HCT116 (cell line): ENCODE measurements at regions not wholly inside any gene's neighbourhood (a gene's known extent, or its start where the extent isn't known, plus 50 kb on each side); places are given as distances from the start of the nearest gene placed in this dataset.

Source experiments
- ATAC-seq: fragments of 200-7000 bp; cut with Tn5 transposase; 2 replicates; pipeline ENCODE4 v1.9.1; 2020; ENCODE audit warnings: mild to moderate bottlenecking, moderate library complexity
- BruUV-seq: library from RNA; stranded (reverse); fragments of 400-500 nt; replicated peaks from 2 replicates; lab custom pipeline; 2021; lab: Mats Ljungman, UMichigan
- CTCF ChIA-PET: fragments of 300-600 bp; sonication (Branson Sonifier 250); formaldehyde crosslinking; loops from one replicate; lab custom pipeline; 2021; ENCODE audit warnings: antibody characterized with exemption; lab: Charles Lee
- POLR2A ChIA-PET: fragments of 300-600, 350-600 bp; sonication (Branson Sonifier 250); formaldehyde crosslinking; loops from one replicate; lab custom pipeline; 2021; ENCODE audit warnings: antibody characterized with exemption; lab: Charles Lee
- RAD21 ChIA-PET, 2 experiments: fragments of 300-600 bp; sonication (Branson Sonifier 250); formaldehyde crosslinking; loops; one replicate each; lab custom pipeline; 2023; ENCODE audit warnings: low total read pairs in 2 of 2; ENCODE audit not compliant: uncharacterized antibody in 2 of 2, unreplicated experiment in 2 of 2, low non-redundant PET in 1 of 2; lab: Charles Lee
- DNase-seq: peaks from one replicate; pipeline ENCODE4 v3.0.0-alpha.2; 2010; ENCODE audit warnings: low read depth, low spot score
- H2AFZ ChIP-seq: fragments of 200-600 bp; shearing (Covaris generic), sonication (generic); 2 replicates; pipeline ENCODE4 v1.6.1; 2017; ENCODE audit warnings: low read depth, mixed run types, mixed read lengths, antibody characterized with exemption, low read length; ENCODE audit not compliant: poor library complexity, severe bottlenecking
- H3K27ac ChIP-seq: 2 replicates; pipeline ENCODE4 v1.5.1; 2012; ENCODE audit warnings: low read depth, low read length
- H3K27me3 ChIP-seq: fragments of 200-600 bp; sonication (generic); 2 replicates; pipeline ENCODE4 v1.6.1; 2016; ENCODE audit warnings: mixed run types, low read length, mixed read lengths; ENCODE audit not compliant: insufficient read depth
- H3K36me3 ChIP-seq, 2 experiments: fragments of 200-500 bp in 1 of 2; fragments of 200-600 bp in 1 of 2; sonication (Bioruptor generic) in 1 of 2; sonication (generic) in 1 of 2; 2 replicates each; pipeline versions ENCODE4 v1.5.1 to v1.6.1; 2014 to 2016; ENCODE audit warnings: low read length in 2 of 2, inconsistent platforms in 1 of 2, mixed read lengths in 1 of 2, mixed run types in 1 of 2; ENCODE audit not compliant: insufficient read depth in 2 of 2, control insufficient read depth in 1 of 2
- H3K4me1 ChIP-seq, 2 experiments: fragments of 200-600 bp in 1 of 2; sonication (generic) in 1 of 2; 2 replicates each; pipeline versions ENCODE4 v1.5.1 to v1.6.1; 2012 to 2017; ENCODE audit warnings: low read length in 2 of 2, inconsistent platforms in 1 of 2, mild to moderate bottlenecking in 1 of 2, mixed read lengths in 1 of 2, mixed run types in 1 of 2, moderate library complexity in 1 of 2; ENCODE audit not compliant: insufficient read depth in 2 of 2, control insufficient read depth in 1 of 2
- H3K4me2 ChIP-seq: fragments of 200-600 bp; sonication (generic); 2 replicates; pipeline ENCODE4 v1.6.1; 2017; ENCODE audit warnings: mixed run types, low read length, mixed read lengths
- H3K4me3 ChIP-seq, 2 experiments: fragments of 200-600 bp in 1 of 2; sonication (generic) in 1 of 2; replicated peaks in 1 of 2; 2 replicates each; pipeline ENCODE4 v1.5.1; 2011 to 2016; ENCODE audit warnings: low read length in 2 of 2, control low read depth in 1 of 2, low read depth in 1 of 2, mild to moderate bottlenecking in 1 of 2, mixed read lengths in 1 of 2, mixed run types in 1 of 2
- H3K79me2 ChIP-seq: fragments of 200-600 bp; sonication (generic); 2 replicates; pipeline ENCODE4 v1.6.1; 2017; ENCODE audit warnings: mild to moderate bottlenecking, mixed run types, low read length, moderate library complexity, mixed read lengths; ENCODE audit not compliant: insufficient read depth
- H3K9ac ChIP-seq: fragments of 200-600 bp; sonication (generic); 2 replicates; pipeline ENCODE4 v1.6.1; 2016; ENCODE audit warnings: low read length, mixed read lengths
- H3K9me2 ChIP-seq: fragments of 200-600 bp; sonication (generic), shearing (Covaris generic); 2 replicates; pipeline ENCODE4 v1.6.1; 2017; ENCODE audit warnings: mixed run types, mild to moderate bottlenecking, moderate library complexity; ENCODE audit not compliant: insufficient read depth
- H3K9me3 ChIP-seq, 2 experiments: fragments of 200-500 bp in 1 of 2; fragments of 200-600 bp in 1 of 2; sonication (Bioruptor generic) in 1 of 2; sonication (generic) in 1 of 2; 2 replicates each; pipeline ENCODE4 v1.6.1; 2014 to 2017; ENCODE audit warnings: low read length in 2 of 2, mixed read lengths in 2 of 2, inconsistent platforms in 1 of 2, low read depth in 1 of 2, mild to moderate bottlenecking in 1 of 2, mixed run types in 1 of 2, moderate library complexity in 1 of 2; ENCODE audit not compliant: control insufficient read depth in 1 of 2, insufficient read depth in 1 of 2
- H4K20me1 ChIP-seq: fragments of 200-600 bp; sonication (generic), shearing (Covaris generic); 2 replicates; pipeline ENCODE4 v1.6.1; 2017; ENCODE audit warnings: mixed run types, mild to moderate bottlenecking, moderate library complexity; ENCODE audit not compliant: insufficient read depth
- EGR1 ChIP-seq: IDR thresholded peaks from 2 replicates; pipeline ENCODE4 v1.6.1; 2012; ENCODE audit warnings: low read depth
- MAX ChIP-seq: IDR thresholded peaks from 2 replicates; pipeline ENCODE4 v1.6.1; 2012
- POLR2AphosphoS5 ChIP-seq: IDR thresholded peaks from 2 replicates; pipeline ENCODE4 v1.6.1; 2011; ENCODE audit warnings: mild to moderate bottlenecking, low read depth, low read length, moderate library complexity
- RAD21 ChIP-seq: IDR thresholded peaks from 2 replicates; pipeline ENCODE4 v1.6.1; 2012; ENCODE audit warnings: low read depth, mild to moderate bottlenecking
- REST ChIP-seq: IDR thresholded peaks from 2 replicates; pipeline ENCODE4 v1.6.1; 2012; ENCODE audit warnings: low read depth
- SP1 ChIP-seq: IDR thresholded peaks from 2 replicates; pipeline ENCODE4 v1.6.1; 2012; ENCODE audit warnings: low read depth
- SRF ChIP-seq: IDR thresholded peaks from 2 replicates; pipeline ENCODE4 v1.6.1; 2012; ENCODE audit warnings: low read depth
- YY1 ChIP-seq: IDR thresholded peaks from 2 replicates; pipeline ENCODE4 v1.6.1; 2011; ENCODE audit warnings: low read length, low read depth, moderate library complexity, mild to moderate bottlenecking; ENCODE audit not compliant: insufficient replicate concordance; ENCODE audit errors: extremely low read depth
- ZFX ChIP-seq: fragments of 450-650 bp; IDR thresholded peaks from 2 replicates; pipeline ENCODE4 v1.6.1; 2017
- ZNF274 ChIP-seq: fragments of 200-500 bp; sonication (Bioruptor generic); IDR thresholded peaks from 2 replicates; pipeline ENCODE4 v1.6.1; 2014; ENCODE audit warnings: mild to moderate bottlenecking, low read depth, low read length, inconsistent platforms
- intact Hi-C: fragments of 100-400 bp; cut with micrococcal nuclease; formaldehyde crosslinking; loops from 2 replicates; pipeline ENCODE4 v1.10.0; 2022

GRCh38 chr17:71142333-71142732, 973.0 kb downstream of the KCNJ2 start (continued):
- TF ChIP-seq MAX: no peak

GRCh38 chr17:71145486-71145885, 975.3 kb upstream of the SOX9 start:
- RAD21 ChIA-PET: no interaction called here
- H3K79me2 ChIP-seq: no peaks in the 10 kb centered on the region
- H3K9me3 ChIP-seq: no peaks in the 10 kb centered on the region
- no TSS peak for BruUV-seq
- intact Hi-C loops: no loop called here
- no peak overlapping the region for H3K4me3 ChIP-seq
- no peak overlapping the region for H2AFZ ChIP-seq
- no peak for DNase-seq
- TF ChIP-seq REST: no peak
- POLR2A ChIA-PET: no interaction called here
- no peak overlapping the region for H3K9ac ChIP-seq
- H3K9me2 ChIP-seq: no peaks in the 10 kb centered on the region
- no peaks in the 10 kb centered on the region for H4K20me1 ChIP-seq
- H3K4me1 ChIP-seq: no peaks in the 10 kb centered on the region
- no peak for ATAC-seq
- CTCF ChIA-PET: interaction anchor here (0.7 kb wide), 1 partner anchor 75 kb away, joined by 3 read pairs; no protein-coding TSS in a partner anchor
- no peak overlapping the region for H3K4me2 ChIP-seq
- no peaks in the 10 kb centered on the region for H3K36me3 ChIP-seq
- no peaks in the 10 kb centered on the region for H3K27me3 ChIP-seq
- no peak overlapping the region for H3K27ac ChIP-seq

- Histone ChIP-seq H2AFZ (no peak overlapping the region), H3K4me3 (no peak overlapping the region), H3K27ac (no peak overlapping the region), H3K36me3 (no peaks in the 10 kb centered on the region), H3K4me1 (no peaks in the 10 kb centered on the region), H3K79me2 (no peaks in the 10 kb centered on the region), H3K9me2 (no peaks in the 10 kb centered on the region), H3K9me3 (no peaks in the 10 kb centered on the region), H3K4me2 (no peak overlapping the region), H3K27me3 (no peaks in the 10 kb centered on the region), H4K20me1 (no peaks in the 10 kb centered on the region), H3K9ac (no peak overlapping the region)
- RAD21 ChIA-PET: no interaction called here
- CTCF ChIA-PET: no interaction called here
- intact Hi-C loops: no loop called here
- BruUV-seq: no TSS peak
- ATAC-seq (no peak), DNase-seq (no peak)
- POLR2A ChIA-PET: no interaction called here
- TF ChIP-seq SRF (no peak), YY1 (no peak), ZFX (no peak), ZNF274 (no peak), MAX (no peak), REST (no peak), RAD21 (no peak), EGR1 (no peak), SP1 (no peak), POLR2AphosphoS5 (no peak)
Measured at GRCh38 chr17:71147906-71148305, 972.9 kb upstream of the SOX9 start.
